ENCODE measurements at regions not wholly inside any gene's neighbourhood (a gene's known extent, or its start where the extent isn't known, plus 50 kb on each side); places are given as distances from the start of the nearest gene placed in this dataset.

- no peak overlapping the region for H3K4me3 ChIP-seq (ENCODE audit: low read length)
- DNase-seq (ENCODE audit: low read depth, low spot score): no peak
Measured at GRCh38 chr15:61457050-61457733, 228.1 kb upstream of the RORA start.

- H3K4me3 ChIP-seq (ENCODE audit: low read length): no peak overlapping the region
- DNase-seq (ENCODE audit: low read depth, low spot score): no peak
Measured at GRCh38 chr15:61449186-61449702, 220.1 kb upstream of the RORA start.

GRCh38 chr15:61447981-61448380, 218.9 kb upstream of the RORA start:
- H3K4me3 ChIP-seq (ENCODE audit: low read length): no peak overlapping the region
- DNase-seq (ENCODE audit: low read depth, low spot score): no peak

GRCh38 chr15:61444585-61444984, 215.5 kb upstream of the RORA start:
- H3K4me3 ChIP-seq (ENCODE audit: low read length): no peak overlapping the region
- DNase-seq (ENCODE audit: low read depth, low spot score): no peak

GRCh38 chr15:61442821-61443220, 213.7 kb upstream of the RORA start:
- no peak for DNase-seq (ENCODE audit: low read depth, low spot score)
- no peak overlapping the region for H3K4me3 ChIP-seq (ENCODE audit: low read length)

- no peak for DNase-seq (ENCODE audit: low read depth, low spot score)
- no peak overlapping the region for H3K4me3 ChIP-seq (ENCODE audit: low read length)
Measured at GRCh38 chr15:61441891-61442290, 212.8 kb upstream of the RORA start.

- no peak for DNase-seq (ENCODE audit: low read depth, low spot score)
- no peak overlapping the region for H3K4me3 ChIP-seq (ENCODE audit: low read length)
Measured at GRCh38 chr15:61426466-61426865, 197.4 kb upstream of the RORA start.

GRCh38 chr15:61425934-61426333, 196.8 kb upstream of the RORA start:
- no peak overlapping the region for H3K4me3 ChIP-seq (ENCODE audit: low read length)
- no peak for DNase-seq (ENCODE audit: low read depth, low spot score)

GRCh38 chr15:61422773-61423172, 193.7 kb upstream of the RORA start:
- no peak for DNase-seq (ENCODE audit: low read depth, low spot score)
- H3K4me3 ChIP-seq (ENCODE audit: low read length): no peak overlapping the region

- no peak for DNase-seq (ENCODE audit: low read depth, low spot score)
Measured at GRCh38 chr15:61421938-61422337, 192.8 kb upstream of the RORA start.

GRCh38 chr15:61421470-61421869, 192.4 kb upstream of the RORA start:
- DNase-seq (ENCODE audit: low read depth, low spot score): no peak
- no peak overlapping the region for H3K4me3 ChIP-seq (ENCODE audit: low read length)

More at GRCh38 chr15:61421938-61422337, 192.8 kb upstream of the RORA start:
- H3K4me3 ChIP-seq (ENCODE audit: low read length): no peak overlapping the region

GRCh38 chr15:61420546-61420945, 191.4 kb upstream of the RORA start:
- H3K4me3 ChIP-seq (ENCODE audit: low read length): no peak overlapping the region
- DNase-seq (ENCODE audit: low read depth, low spot score): no peak

- DNase-seq (ENCODE audit: low read depth, low spot score): no peak
- H3K4me3 ChIP-seq (ENCODE audit: low read length): no peak overlapping the region
Measured at GRCh38 chr15:61415617-61416120, 186.6 kb upstream of the RORA start.

- H3K4me3 ChIP-seq (ENCODE audit: low read length): no peak overlapping the region
- no peak for DNase-seq (ENCODE audit: low read depth, low spot score)
Measured at GRCh38 chr15:61411902-61412510, 182.9 kb upstream of the RORA start.

GRCh38 chr15:61410662-61411061, 181.6 kb upstream of the RORA start:
- no peak for DNase-seq (ENCODE audit: low read depth, low spot score)
- H3K4me3 ChIP-seq (ENCODE audit: low read length): no peak overlapping the region

GRCh38 chr15:61404567-61404966, 175.5 kb upstream of the RORA start:
- no peak for DNase-seq (ENCODE audit: low read depth, low spot score)
- H3K4me3 ChIP-seq (ENCODE audit: low read length): no peak overlapping the region

- no peak overlapping the region for H3K4me3 ChIP-seq (ENCODE audit: low read length)
- no peak for DNase-seq (ENCODE audit: low read depth, low spot score)
Measured at GRCh38 chr15:61403884-61404283, 174.8 kb upstream of the RORA start.

- no peak for DNase-seq (ENCODE audit: low read depth, low spot score)
- no peak overlapping the region for H3K4me3 ChIP-seq (ENCODE audit: low read length)
Measured at GRCh38 chr15:61401903-61402698, 173.0 kb upstream of the RORA start.

- no peak for DNase-seq (ENCODE audit: low read depth, low spot score)
- no peak overlapping the region for H3K4me3 ChIP-seq (ENCODE audit: low read length)
Measured at GRCh38 chr15:61398310-61398709, 169.2 kb upstream of the RORA start.

All from Jurkat, Clone E6-1 (cell line).